Peyer's patch (tissue), 4 donors: ENCODE measurements at regions not wholly inside any gene's neighbourhood (a gene's known extent, or its start where the extent isn't known, plus 50 kb on each side); places are given as distances from the start of the nearest gene placed in this dataset.

Experiments used
- CTCF ChIP-seq, 6 experiments: fragments of 450-650 bp in 4 of 6; fragments of 200-600 bp in 2 of 6; sonication (generic) in 1 of 6; IDR thresholded peaks; one replicate each; pipeline ENCODE4 v1.5.1; 2017 to 2019; ENCODE audit warnings: antibody characterized with exemption in 6 of 6, mild to moderate bottlenecking in 3 of 6, moderate library complexity in 1 of 6
- POLR2A ChIP-seq, 2 donors: fragments of 450-650 bp; IDR thresholded peaks; one replicate each; pipeline ENCODE4 v1.5.1; 2017; ENCODE audit warnings: antibody characterized with exemption in 2 of 2, mild to moderate bottlenecking in 2 of 2, moderate library complexity in 2 of 2

DNA sequence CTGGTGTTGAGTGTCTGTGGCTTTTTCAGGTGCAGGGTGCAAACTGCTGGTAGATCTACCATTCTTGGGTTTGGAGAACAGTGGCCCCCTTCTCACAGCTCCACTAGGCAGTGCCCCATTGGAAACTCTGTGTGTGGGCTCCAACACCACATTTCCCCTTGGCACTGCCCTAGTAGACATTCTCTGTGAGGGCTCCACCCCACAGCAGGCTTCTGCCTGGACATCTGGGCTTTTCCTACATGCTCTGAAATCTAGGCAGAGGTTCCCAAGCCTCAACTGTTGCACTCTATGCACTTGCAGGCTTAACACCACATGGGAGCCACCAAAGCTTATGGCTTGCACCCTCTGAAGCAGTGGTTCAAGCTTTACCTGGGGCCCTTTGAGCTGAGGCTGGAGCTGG is 80.9 kb downstream of the BARX1 start:
- no peak for TF ChIP-seq CTCF (IDR thresholded peaks at IDR 0.05)
- TF ChIP-seq POLR2A (IDR thresholded peaks at IDR 0.05), result no peak
